GM19025 (cell line): ENCODE measurements at regions not wholly inside any gene's neighbourhood (a gene's known extent, or its start where the extent isn't known, plus 50 kb on each side); places are given as distances from the start of the nearest gene placed in this dataset.
"Not testable (repeated sequence)": the region's sequence is repeated elsewhere in the genome, so short reads cannot be mapped to it uniquely, and the experiment has no call there.

Source experiments
- ATAC-seq: cut with Tn5 transposase; IDR thresholded peaks from one replicate; pipeline ENCODE4 v1.9.1; 2021; ENCODE audit warnings: mild to moderate bottlenecking, low read depth, moderate library complexity; ENCODE audit not compliant: unreplicated experiment

DNA sequence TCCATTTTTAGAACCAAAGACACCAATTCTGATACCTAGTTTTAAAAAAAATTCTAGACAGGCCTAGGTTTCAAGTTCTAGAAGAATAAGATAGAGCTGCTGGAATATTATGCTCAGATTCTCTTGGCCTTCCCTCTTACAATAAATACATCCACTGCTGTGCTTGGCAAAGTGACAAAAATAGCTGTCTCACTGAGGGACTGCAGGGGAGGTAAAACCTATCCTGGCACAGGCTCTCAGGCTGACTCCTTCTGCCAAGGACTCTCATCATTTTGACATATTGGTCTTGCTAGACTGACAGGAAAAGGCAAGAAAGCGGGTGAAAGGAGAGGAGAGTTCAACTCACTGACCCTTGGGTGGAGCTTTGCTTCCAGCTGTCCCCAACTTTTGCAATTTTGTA is 197.0 kb upstream of the LHX8 start:
- no peak for ATAC-seq

DNA sequence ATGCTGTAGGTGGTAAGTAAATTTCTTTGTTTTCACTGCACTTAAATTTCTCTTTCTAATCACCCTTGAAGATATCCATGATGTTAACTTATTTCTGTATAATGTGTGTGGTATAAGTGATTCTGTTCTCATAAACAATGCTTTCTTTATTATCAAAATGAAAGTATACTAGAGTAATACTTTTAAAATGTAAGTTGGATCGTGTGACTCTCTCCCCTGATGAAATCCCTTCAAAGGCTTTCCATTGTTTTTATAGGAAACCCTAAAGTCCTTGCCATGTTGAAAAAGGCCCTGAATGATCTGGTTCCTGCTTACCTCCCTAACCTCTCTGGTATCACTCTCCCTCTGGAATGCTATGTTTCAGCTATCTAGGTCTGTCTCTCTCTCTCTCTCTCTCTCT is 191.1 kb upstream of the LHX8 start:
- no peak for ATAC-seq

GRCh38 chr1:74946388-74946787 is 187.8 kb upstream of the LHX8 start:
- ATAC-seq, result no peak

GRCh38 chr1:74949348-74949747 is 184.8 kb upstream of the LHX8 start:
- ATAC-seq, result not testable (repeated sequence)

DNA sequence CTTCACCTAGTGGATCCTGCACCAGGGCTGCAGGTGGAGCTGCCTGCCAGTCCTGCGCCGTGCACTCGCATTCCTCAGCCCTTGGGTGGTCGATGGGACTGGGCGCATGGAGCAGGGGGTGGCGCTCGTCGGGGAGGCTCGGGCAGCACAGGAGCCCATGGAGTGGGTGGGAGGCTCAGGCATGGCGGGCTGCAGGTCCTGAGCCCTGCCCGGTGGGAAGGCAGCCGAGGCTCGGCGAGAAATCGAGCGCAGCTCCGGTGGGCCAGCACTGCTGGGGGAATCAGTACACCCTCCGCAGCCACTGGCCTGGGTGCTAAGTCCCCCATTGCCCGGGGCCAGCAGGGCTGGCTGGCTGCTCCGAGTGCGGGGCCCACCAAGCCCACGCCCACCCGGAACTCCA is 182.2 kb upstream of the LHX8 start:
- ATAC-seq, result not testable (repeated sequence)

- ATAC-seq, result no peak
Observed at GRCh38 chr1:74952786-74953185, 181.4 kb upstream of the LHX8 start.

DNA sequence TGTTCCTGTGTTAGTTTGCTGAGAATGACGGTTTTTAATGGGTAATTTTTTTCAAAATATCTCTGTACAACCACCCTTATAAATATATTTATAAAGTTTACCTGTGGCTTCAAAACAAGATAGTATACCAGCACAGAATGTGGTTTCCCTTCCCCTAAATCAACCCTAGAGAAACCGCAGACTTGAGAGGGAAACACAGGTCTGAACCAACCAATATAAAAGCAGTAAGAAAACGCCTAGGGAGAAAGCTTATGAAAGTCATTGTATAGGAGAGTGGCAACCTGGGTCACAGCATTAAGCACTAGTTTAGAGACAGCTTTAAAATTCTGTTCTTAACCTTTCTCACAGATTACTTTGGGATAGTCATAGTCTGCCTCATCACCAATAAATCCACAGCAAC is 180.6 kb upstream of the LHX8 start:
- no peak for ATAC-seq

GRCh38 chr1:74963120-74963519 is 171.1 kb upstream of the LHX8 start:
- no peak for ATAC-seq

- no peak for ATAC-seq
Observed at GRCh38 chr1:74964508-74965102, 169.6 kb upstream of the LHX8 start.

DNA sequence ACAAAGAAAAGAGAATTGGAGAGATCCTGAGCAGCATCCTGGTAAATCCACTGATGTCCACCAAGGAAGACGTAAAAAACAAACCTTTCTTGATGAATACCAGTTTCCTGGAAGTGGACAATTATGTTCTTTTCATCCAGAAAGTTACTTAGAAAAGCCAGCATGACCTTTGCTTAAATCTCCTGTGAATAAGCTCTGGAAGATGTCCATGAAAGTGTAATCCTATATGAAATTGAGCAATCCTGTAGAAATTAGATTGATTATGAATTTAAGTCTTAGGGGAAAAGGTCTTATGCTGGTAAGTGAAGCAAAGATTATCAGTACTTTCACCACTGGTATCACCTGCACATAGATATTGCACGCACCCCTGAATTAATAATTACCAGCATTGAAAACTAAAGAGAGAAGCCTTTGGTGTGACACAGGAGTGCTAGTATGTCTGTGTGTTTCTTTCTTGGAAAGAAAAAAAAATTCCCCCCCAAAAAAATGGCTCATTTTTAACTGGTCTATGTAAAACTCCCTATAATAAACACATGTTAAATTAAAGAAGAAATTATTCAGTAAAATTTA is 164.5 kb upstream of the LHX8 start:
- ATAC-seq, result no peak

GRCh38 chr1:74971982-74972381 is 162.2 kb upstream of the LHX8 start:
- ATAC-seq, result no peak

- no peak for ATAC-seq
Observed at GRCh38 chr1:74976491-74976890, 157.7 kb upstream of the LHX8 start.

GRCh38 chr1:74992448-74992847 is 141.7 kb upstream of the LHX8 start:
- ATAC-seq, result not testable (repeated sequence)

GRCh38 chr1:74995821-74996220 is 138.4 kb upstream of the LHX8 start:
- no peak for ATAC-seq

- no peak for ATAC-seq
Observed at GRCh38 chr1:75010547-75010946, 123.6 kb upstream of the LHX8 start.

GRCh38 chr1:75014250-75014649 is 119.9 kb upstream of the LHX8 start:
- ATAC-seq, result no peak

DNA sequence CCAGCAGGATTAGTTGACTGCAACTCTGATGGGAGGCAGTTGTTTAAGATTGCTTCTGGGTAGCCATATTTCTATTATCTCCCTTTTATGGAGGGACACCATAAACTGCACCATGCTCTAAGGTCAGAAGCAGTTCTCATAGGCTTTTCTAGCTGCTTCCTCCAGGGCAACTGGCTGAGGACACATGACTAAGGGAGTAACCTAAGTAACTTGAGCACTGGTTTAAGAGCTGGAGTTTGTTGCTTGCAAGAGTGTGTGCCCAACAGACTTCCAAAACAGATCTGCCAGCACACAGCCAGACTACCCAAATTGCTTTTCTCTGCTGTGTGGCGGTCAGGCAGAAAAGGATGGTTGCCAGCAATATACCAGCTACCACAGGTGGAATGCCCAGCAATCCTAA is 111.2 kb upstream of the LHX8 start:
- ATAC-seq, result no peak

DNA sequence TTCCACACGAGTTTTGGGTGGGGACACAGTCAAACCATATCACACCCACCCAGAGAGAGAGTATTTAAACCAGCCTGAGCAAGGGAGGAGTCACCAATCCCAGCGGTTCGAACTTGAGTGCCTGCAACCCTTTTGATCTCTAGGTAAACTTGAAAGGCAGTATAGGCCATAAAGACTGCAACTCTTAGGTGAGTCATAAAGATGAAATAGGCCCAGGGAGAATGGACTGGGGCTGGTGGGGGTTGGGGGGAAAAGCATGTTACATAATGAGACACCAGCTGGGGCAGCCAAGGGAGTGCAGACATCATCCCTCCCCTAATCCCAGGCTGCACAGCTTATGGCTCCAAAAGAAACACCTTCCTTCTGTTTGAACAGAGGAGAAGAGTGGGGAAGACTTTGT is 99.8 kb upstream of the LHX8 start:
- no peak for ATAC-seq

GRCh38 chr1:75035536-75035935 is 98.7 kb upstream of the LHX8 start:
- ATAC-seq, result no peak

- no peak for ATAC-seq
Observed at GRCh38 chr1:75053207-75053606, 81.0 kb upstream of the LHX8 start.

- ATAC-seq, result no peak
Observed at GRCh38 chr1:75058424-75058823, 75.8 kb upstream of the LHX8 start.

- ATAC-seq, result no peak
Observed at GRCh38 chr1:75062111-75062510, 72.1 kb upstream of the LHX8 start.

- ATAC-seq, result no peak
Observed at GRCh38 chr1:75067975-75068374, 66.2 kb upstream of the LHX8 start.
